ENCODE measurements at regions not wholly inside any gene's neighbourhood (a gene's known extent, or its start where the extent isn't known, plus 50 kb on each side); places are given as distances from the start of the nearest gene placed in this dataset.
"Not testable (repeated sequence)": the region's sequence is repeated elsewhere in the genome, so short reads cannot be mapped to it uniquely, and the experiment has no call there.

DNA sequence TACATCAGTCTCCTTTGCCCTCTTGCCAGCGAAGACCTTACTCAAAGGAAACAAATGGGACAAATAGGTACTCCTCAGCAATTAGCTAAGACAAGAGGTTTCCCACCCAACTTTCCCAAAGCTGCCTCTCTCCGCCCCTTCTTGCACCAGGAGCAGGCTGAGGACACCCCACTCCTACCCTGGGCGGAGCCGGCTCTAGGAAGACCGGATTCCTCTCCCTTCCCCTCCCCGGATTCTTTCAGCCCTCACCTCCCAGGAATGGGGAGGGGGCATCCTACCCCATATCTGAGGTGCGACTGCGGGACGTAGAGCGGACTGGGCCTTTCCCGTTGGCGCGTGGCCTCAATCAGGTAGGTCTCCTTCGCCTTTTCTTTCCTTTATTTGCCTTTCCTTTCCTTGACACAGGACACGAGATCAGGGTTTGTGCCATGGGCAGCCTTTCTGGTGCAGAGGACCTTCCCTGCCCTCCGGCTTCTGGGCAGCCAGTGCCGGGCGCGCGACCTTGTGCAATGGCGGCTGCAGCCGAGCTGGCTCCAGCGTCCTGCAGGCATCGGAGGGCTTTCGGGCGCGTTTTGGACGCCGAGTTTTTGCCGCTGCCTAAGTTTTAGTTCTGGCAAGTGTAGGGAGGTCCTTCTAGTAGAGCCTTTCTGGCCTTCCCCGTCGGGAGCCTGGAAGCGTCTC is 279.9 kb downstream of the PLS3 start:
- H3K4me3 ChIP-seq; intact Hi-C loops (cut with DNase I); H3K36me3 ChIP-seq; H3K27ac ChIP-seq; H3K27me3 ChIP-seq; H3K4me1 ChIP-seq (ENCODE audit: insufficient read depth); H3K9me3 ChIP-seq: not testable (repeated sequence)
- WGBS, 3 donors, result 5 to 19% methylated on average over 5 to 6 of the region's 33 CpGs; no CpG with 5 or more reads in 1 of the 3 donors
- DNase-seq, result peak in 1 of 5 donors; percentile 1

DNA sequence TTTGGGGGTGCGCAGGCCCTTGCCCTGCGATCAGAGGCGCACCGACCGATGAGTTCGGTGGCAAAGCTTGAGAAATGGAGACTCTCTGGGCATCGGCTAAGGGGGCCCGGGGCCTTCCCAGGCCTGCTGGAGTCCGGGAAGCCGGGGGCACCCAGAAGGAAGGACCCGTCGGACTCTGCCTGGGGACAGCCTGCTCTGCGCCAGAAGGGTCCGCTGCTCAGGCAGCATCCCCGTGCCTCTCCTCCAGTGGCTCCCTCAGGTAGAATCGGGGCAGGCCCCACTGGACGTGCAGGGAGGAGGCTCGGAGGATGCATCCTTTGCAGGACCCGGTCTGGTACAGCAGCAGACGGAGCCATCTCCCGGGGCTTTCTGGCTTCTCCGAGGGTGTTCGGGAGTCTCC is 290.0 kb downstream of the PLS3 start:
- H3K4me1 ChIP-seq (ENCODE audit: insufficient read depth); H3K4me3 ChIP-seq; H3K27ac ChIP-seq; H3K27me3 ChIP-seq; intact Hi-C loops (cut with DNase I); H3K36me3 ChIP-seq; H3K9me3 ChIP-seq: not testable (repeated sequence)
- WGBS, 3 donors, result 70 to 88% methylated on average over 4 to 6 of the region's 23 CpGs; no CpG with 5 or more reads in 1 of the 3 donors
- peak in 3 of 5 donors; percentile 7 to 60 (median 28) for DNase-seq

DNA sequence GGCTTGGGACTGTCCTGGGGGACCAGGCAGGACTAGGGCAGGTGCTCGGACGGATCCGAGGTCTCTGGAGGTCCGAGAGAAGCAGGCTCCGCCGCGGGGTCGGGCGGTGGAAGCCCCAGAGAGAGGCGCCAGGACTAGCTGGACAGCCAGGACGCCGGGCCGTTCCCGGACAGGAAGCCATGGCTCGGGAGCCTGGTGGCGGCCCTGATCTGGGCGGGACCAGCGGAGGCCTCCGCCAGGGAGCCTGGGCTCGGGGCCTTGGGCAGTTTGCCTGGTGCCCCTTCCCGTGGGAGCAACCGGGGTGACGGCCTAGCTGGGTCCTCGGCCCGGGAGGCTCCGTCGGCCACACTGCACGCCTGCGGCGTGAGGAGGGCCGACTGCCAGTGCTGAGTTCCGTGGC is 292.3 kb downstream of the PLS3 start:
- H3K36me3 ChIP-seq; H3K4me1 ChIP-seq (ENCODE audit: insufficient read depth); H3K9me3 ChIP-seq; intact Hi-C loops (cut with DNase I); H3K27me3 ChIP-seq; H3K4me3 ChIP-seq: not testable (repeated sequence)
- DNase-seq, result peak in 1 of 5 donors; percentile 81
- H3K27ac ChIP-seq, result peak overlapping the region in 1 of 2 donors; percentile 82
- no CpG with 5 or more reads among the region's 32 CpGs for WGBS, 3 donors

DNA sequence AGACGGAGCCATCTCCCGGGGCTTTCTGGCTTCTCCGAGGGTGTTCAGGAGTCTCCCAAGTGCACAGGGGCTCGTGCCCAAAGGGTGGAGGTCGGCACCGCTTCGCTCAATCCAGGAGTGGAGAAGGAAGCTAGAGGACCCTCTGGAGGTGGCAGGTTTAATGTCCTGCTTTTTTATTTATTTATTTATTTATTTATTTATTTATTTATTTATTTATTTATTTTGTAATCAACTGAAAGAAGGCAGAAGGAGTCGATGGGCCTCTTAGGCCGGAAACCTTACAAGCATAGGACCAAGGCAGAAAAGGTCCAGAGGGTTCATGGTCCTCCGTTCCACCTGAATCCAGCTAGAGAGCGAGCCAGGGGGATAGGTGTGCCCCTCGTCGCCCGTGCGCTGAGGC is 289.4 kb upstream of the AGTR2 start:
- H3K27ac ChIP-seq; H3K36me3 ChIP-seq; H3K27me3 ChIP-seq; H3K9me3 ChIP-seq; DNase-seq; H3K4me3 ChIP-seq; H3K4me1 ChIP-seq (ENCODE audit: insufficient read depth); intact Hi-C loops (cut with DNase I): not testable (repeated sequence)
- 60 to 94% (median 91%) methylated on average over 1 to 5 of the region's 15 CpGs for WGBS, 3 donors

DNA sequence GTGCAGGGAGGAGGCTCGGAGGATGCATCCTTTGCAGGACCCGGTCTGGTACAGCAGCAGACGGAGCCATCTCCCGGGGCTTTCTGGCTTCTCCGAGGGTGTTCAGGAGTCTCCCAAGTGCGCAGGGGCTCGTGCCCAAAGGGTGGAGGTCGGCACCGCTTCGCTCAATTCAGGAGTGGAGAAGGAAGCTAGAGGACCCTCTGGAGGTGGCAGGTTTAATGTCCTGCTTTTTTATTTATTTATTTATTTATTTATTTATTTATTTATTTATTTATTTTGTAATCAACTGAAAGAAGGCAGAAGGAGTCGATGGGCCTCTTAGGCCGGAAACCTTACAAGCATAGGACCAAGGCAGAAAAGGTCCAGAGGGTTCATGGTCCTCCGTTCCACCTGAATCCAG is 286.4 kb upstream of the AGTR2 start:
- H3K27me3 ChIP-seq; H3K36me3 ChIP-seq; H3K4me3 ChIP-seq; intact Hi-C loops (cut with DNase I); DNase-seq; H3K9me3 ChIP-seq; H3K4me1 ChIP-seq (ENCODE audit: insufficient read depth); H3K27ac ChIP-seq: not testable (repeated sequence)
- WGBS, 3 donors, result 92 to 100% methylated on average over 3 of the region's 13 CpGs; no CpG with 5 or more reads in 1 of the 3 donors

DNA sequence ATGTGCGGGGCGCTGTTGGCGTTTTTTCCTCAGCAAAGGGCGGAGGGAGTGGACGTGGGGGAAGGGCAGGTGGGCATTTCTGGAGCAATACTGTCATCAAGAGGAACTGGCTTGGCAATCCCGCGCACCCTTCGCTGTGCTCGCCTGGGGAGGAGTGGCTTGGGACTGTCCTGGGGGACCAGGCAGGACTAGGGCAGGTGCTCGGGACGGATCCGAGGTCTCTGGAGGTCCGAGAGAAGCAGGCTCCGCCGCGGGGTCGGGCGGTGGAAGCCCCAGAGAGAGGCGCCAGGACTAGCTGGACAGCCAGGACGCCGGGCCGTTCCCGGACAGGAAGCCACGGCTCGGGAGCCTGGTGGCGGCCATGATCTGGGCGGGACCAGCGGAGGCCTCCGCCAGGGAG is 282.5 kb upstream of the AGTR2 start:
- intact Hi-C loops (cut with DNase I); H3K4me1 ChIP-seq (ENCODE audit: insufficient read depth); H3K36me3 ChIP-seq; H3K27me3 ChIP-seq; H3K4me3 ChIP-seq; H3K9me3 ChIP-seq: not testable (repeated sequence)
- TF ChIP-seq, protein P1, sequence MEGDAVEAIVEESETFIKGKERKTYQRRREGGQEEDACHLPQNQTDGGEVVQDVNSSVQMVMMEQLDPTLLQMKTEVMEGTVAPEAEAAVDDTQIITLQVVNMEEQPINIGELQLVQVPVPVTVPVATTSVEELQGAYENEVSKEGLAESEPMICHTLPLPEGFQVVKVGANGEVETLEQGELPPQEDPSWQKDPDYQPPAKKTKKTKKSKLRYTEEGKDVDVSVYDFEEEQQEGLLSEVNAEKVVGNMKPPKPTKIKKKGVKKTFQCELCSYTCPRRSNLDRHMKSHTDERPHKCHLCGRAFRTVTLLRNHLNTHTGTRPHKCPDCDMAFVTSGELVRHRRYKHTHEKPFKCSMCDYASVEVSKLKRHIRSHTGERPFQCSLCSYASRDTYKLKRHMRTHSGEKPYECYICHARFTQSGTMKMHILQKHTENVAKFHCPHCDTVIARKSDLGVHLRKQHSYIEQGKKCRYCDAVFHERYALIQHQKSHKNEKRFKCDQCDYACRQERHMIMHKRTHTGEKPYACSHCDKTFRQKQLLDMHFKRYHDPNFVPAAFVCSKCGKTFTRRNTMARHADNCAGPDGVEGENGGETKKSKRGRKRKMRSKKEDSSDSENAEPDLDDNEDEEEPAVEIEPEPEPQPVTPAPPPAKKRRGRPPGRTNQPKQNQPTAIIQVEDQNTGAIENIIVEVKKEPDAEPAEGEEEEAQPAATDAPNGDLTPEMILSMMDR (IDR thresholded peaks at IDR 0.05), result peak in 1 of 3 donors; percentile 17
- peak overlapping the region; percentile 63 to 76 for H3K27ac ChIP-seq
- WGBS, 3 donors, result 41 to 65% (median 53%) methylated on average over 9 to 18 of the region's 29 CpGs
- peak; percentile 76 to 97 (median 88) for DNase-seq

DNA sequence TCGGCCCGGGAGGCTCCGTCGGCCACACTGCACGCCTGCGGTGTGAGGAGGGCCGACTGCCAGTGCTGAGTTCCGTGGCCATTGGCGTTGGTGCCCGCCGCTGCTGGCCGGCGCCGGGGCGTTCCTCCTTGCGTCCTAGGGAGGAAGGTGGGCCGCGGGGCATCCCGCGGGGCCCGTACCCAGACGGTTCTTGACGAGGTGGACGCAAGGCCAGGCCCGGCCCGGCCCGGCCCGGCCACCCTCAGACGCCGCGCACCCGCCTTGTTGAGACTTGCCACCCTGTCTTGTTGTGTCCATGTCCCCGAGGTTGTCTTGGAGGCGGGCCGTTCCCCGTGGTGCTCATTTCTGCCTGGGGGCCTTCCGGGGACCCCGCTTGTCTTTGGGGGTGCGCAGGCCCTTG is 282.0 kb upstream of the AGTR2 start:
- DNase-seq, result peak in 4 of 5 donors; percentile 38 to 71 (median 55)
- H3K4me1 ChIP-seq (ENCODE audit: insufficient read depth); H3K27me3 ChIP-seq; H3K9me3 ChIP-seq; H3K27ac ChIP-seq; H3K36me3 ChIP-seq; H3K4me3 ChIP-seq; intact Hi-C loops (cut with DNase I): not testable (repeated sequence)
- WGBS, 3 donors, result 33 to 74% methylated on average over 16 to 17 of the region's 39 CpGs; no CpG with 5 or more reads in 1 of the 3 donors
